Peyer's patch (tissue), 4 donors: ENCODE measurements at regions not wholly inside any gene's neighbourhood (a gene's known extent, or its start where the extent isn't known, plus 50 kb on each side); places are given as distances from the start of the nearest gene placed in this dataset.

Experiments
- POLR2A ChIP-seq, 2 donors: fragments of 450-650 bp; IDR thresholded peaks; one replicate each; pipeline ENCODE4 v1.5.1; 2017; ENCODE audit warnings: antibody characterized with exemption in 2 of 2, mild to moderate bottlenecking in 2 of 2, moderate library complexity in 2 of 2
- TF ChIP-seq, protein P1 (sequence below), 6 experiments: fragments of 450-650 bp in 4 of 6; fragments of 200-600 bp in 2 of 6; sonication (generic) in 1 of 6; IDR thresholded peaks; one replicate each; pipeline ENCODE4 v1.5.1; 2017 to 2019; ENCODE audit warnings: antibody characterized with exemption in 6 of 6, mild to moderate bottlenecking in 3 of 6, moderate library complexity in 1 of 6

- TF ChIP-seq, protein P1, sequence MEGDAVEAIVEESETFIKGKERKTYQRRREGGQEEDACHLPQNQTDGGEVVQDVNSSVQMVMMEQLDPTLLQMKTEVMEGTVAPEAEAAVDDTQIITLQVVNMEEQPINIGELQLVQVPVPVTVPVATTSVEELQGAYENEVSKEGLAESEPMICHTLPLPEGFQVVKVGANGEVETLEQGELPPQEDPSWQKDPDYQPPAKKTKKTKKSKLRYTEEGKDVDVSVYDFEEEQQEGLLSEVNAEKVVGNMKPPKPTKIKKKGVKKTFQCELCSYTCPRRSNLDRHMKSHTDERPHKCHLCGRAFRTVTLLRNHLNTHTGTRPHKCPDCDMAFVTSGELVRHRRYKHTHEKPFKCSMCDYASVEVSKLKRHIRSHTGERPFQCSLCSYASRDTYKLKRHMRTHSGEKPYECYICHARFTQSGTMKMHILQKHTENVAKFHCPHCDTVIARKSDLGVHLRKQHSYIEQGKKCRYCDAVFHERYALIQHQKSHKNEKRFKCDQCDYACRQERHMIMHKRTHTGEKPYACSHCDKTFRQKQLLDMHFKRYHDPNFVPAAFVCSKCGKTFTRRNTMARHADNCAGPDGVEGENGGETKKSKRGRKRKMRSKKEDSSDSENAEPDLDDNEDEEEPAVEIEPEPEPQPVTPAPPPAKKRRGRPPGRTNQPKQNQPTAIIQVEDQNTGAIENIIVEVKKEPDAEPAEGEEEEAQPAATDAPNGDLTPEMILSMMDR (IDR thresholded peaks at IDR 0.05) = no peak
- no peak for TF ChIP-seq POLR2A (IDR thresholded peaks at IDR 0.05)
Measured at GRCh38 chr18:27649621-27650020, 464.5 kb upstream of the CHST9 start.
